HUES48 (cell line): ENCODE measurements at regions not wholly inside any gene's neighbourhood (a gene's known extent, or its start where the extent isn't known, plus 50 kb on each side); places are given as distances from the start of the nearest gene placed in this dataset.
"Not testable (repeated sequence)": the region's sequence is repeated elsewhere in the genome, so short reads cannot be mapped to it uniquely, and the experiment has no call there.

Experiments used
- H3K27ac ChIP-seq: one replicate; pipeline ENCODE4 v1.7.0; 2013; ENCODE audit warnings: low read depth, low read length, inconsistent platforms
- H3K27me3 ChIP-seq: 2 replicates; pipeline ENCODE4 v1.6.1; 2013; ENCODE audit warnings: mild to moderate bottlenecking, low read length; ENCODE audit not compliant: control insufficient read depth, insufficient read depth
- H3K36me3 ChIP-seq: 2 replicates; pipeline ENCODE4 v1.6.1; 2013; ENCODE audit warnings: low read length; ENCODE audit not compliant: control insufficient read depth, insufficient read depth
- H3K4me1 ChIP-seq: 2 replicates; pipeline ENCODE4 v1.6.1; 2013; ENCODE audit warnings: mild to moderate bottlenecking, low read length; ENCODE audit not compliant: control insufficient read depth, insufficient read depth
- H3K4me3 ChIP-seq: 2 replicates; pipeline ENCODE4 v1.5.1; 2013; ENCODE audit warnings: mild to moderate bottlenecking, low read depth, low read length
- H3K9ac ChIP-seq: 2 replicates; pipeline ENCODE4 v1.6.1; 2013; ENCODE audit warnings: mild to moderate bottlenecking, low read depth, low read length, moderate library complexity
- H3K9me3 ChIP-seq: 2 replicates; pipeline ENCODE4 v1.6.1; 2013; ENCODE audit warnings: low read length; ENCODE audit not compliant: control insufficient read depth, insufficient read depth

GRCh38 chr3:86772699-86773098, 218.2 kb downstream of the VGLL3 start:
- Histone ChIP-seq H3K9ac (no peak overlapping the region), H3K9me3 (no peaks in the 10 kb centered on the region), H3K4me1 (no peaks in the 10 kb centered on the region; the same call in 1 of the 2 replicates), H3K36me3 (no peaks in the 10 kb centered on the region), H3K27ac (no peak overlapping the region), H3K27me3 (no peaks in the 10 kb centered on the region), H3K4me3 (no peak overlapping the region)

- Histone ChIP-seq H3K4me3 (no peak overlapping the region), H3K36me3 (no peaks in the 10 kb centered on the region), H3K9ac (no peak overlapping the region), H3K4me1 (no peaks in the 10 kb centered on the region; the same call in 1 of the 2 replicates), H3K27me3 (no peaks in the 10 kb centered on the region), H3K9me3 (no peaks in the 10 kb centered on the region), H3K27ac (no peak overlapping the region)
These were observed 219.0 kb downstream of the VGLL3 start for GRCh38 chr3:86771741-86772512.

GRCh38 chr3:86766331-86766730, 224.6 kb downstream of the VGLL3 start:
- H3K27ac ChIP-seq, result no peak overlapping the region
- no peaks in the 10 kb centered on the region for H3K27me3 ChIP-seq
- no peak overlapping the region for H3K9ac ChIP-seq
- H3K4me1 ChIP-seq, result 0 out of 2 replicates have a peak, but pooled peaks cover 5% of the 10 kb centered on the region
- no peaks in the 10 kb centered on the region for H3K36me3 ChIP-seq
- no peak overlapping the region for H3K4me3 ChIP-seq
- no peaks in the 10 kb centered on the region for H3K9me3 ChIP-seq

- not testable (repeated sequence) for H3K9ac ChIP-seq, H3K4me3 ChIP-seq, H3K36me3 ChIP-seq, H3K27me3 ChIP-seq, H3K27ac ChIP-seq, H3K9me3 ChIP-seq, H3K4me1 ChIP-seq
These were observed 233.4 kb downstream of the VGLL3 start for GRCh38 chr3:86757322-86758179.

DNA sequence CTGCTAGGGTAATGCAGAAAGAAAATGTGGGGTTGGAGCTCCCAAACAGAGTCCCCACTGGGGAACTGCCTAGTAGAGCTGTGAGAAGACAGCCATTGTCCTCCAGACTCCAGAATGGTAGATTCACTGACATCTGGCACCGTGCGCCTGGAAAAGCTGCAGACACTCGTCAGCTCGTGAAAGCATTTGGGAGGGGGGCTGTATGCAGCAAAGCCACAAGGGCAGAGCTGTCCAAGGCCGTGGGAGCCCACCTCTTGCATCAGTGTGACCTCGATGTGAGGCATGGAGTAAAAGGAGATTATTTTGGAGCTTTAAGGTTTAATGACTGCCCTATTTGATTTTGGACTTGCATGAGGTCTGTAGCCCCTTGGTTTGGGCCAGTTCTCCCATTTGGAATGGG, 242.9 kb downstream of the VGLL3 start:
- no peaks in the 10 kb centered on the region for H3K27me3 ChIP-seq
- no peak overlapping the region for H3K9ac ChIP-seq
- H3K36me3 ChIP-seq, result no peaks in the 10 kb centered on the region
- no peak overlapping the region for H3K4me3 ChIP-seq
- H3K9me3 ChIP-seq, result no peaks in the 10 kb centered on the region
- no peaks in the 10 kb centered on the region for H3K4me1 ChIP-seq
- H3K27ac ChIP-seq, result no peak overlapping the region

GRCh38 chr3:86744051-86744450, 246.9 kb downstream of the VGLL3 start:
- H3K9me3 ChIP-seq, result no peaks in the 10 kb centered on the region

GRCh38 chr3:86743233-86743632, 247.7 kb downstream of the VGLL3 start:
- Histone ChIP-seq H3K4me1 (no peaks in the 10 kb centered on the region), H3K27me3 (no peaks in the 10 kb centered on the region), H3K27ac (no peak overlapping the region), H3K4me3 (no peak overlapping the region), H3K9ac (no peak overlapping the region), H3K9me3 (no peaks in the 10 kb centered on the region), H3K36me3 (no peaks in the 10 kb centered on the region)

More at GRCh38 chr3:86744051-86744450, 246.9 kb downstream of the VGLL3 start:
- Histone ChIP-seq H3K36me3 (no peaks in the 10 kb centered on the region), H3K9ac (no peak overlapping the region), H3K4me3 (no peak overlapping the region), H3K27ac (no peak overlapping the region), H3K4me1 (no peaks in the 10 kb centered on the region), H3K27me3 (no peaks in the 10 kb centered on the region)

- H3K36me3 ChIP-seq, result no peaks in the 10 kb centered on the region
- H3K9ac ChIP-seq, result no peak overlapping the region
- no peaks in the 10 kb centered on the region for H3K4me1 ChIP-seq
- H3K9me3 ChIP-seq, result no peaks in the 10 kb centered on the region
- H3K27ac ChIP-seq, result no peak overlapping the region
- no peaks in the 10 kb centered on the region for H3K27me3 ChIP-seq
- no peak overlapping the region for H3K4me3 ChIP-seq
These were observed 250.2 kb downstream of the VGLL3 start for GRCh38 chr3:86740751-86741150.

- H3K9ac ChIP-seq, result no peak overlapping the region
- no peak overlapping the region for H3K4me3 ChIP-seq
- no peaks in the 10 kb centered on the region for H3K36me3 ChIP-seq
- no peaks in the 10 kb centered on the region for H3K4me1 ChIP-seq
- no peaks in the 10 kb centered on the region for H3K9me3 ChIP-seq
- no peaks in the 10 kb centered on the region for H3K27me3 ChIP-seq
- no peak overlapping the region for H3K27ac ChIP-seq
These were observed 251.7 kb downstream of the VGLL3 start for GRCh38 chr3:86739244-86739643.

DNA sequence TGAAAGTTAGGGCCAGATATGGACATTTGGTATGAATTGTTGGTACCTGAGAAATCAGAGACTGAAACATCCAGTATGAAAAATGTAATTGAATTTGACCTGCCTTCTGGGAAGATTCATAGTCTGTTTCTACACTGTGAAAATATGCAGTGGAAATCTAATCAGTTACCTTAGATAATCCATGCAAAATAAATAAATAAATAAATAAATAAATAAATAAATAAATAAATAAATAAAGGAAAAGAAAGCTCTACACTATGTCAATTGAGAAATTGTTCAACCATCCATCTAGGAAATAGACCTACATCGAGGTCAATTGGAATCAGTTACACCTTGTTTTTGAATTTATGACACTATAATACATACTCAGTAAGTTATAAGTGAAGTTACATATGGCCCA, 252.3 kb downstream of the VGLL3 start:
- H3K9me3 ChIP-seq, result no peaks in the 10 kb centered on the region
- H3K9ac ChIP-seq, result no peak overlapping the region
- H3K4me1 ChIP-seq, result no peaks in the 10 kb centered on the region
- no peak overlapping the region for H3K4me3 ChIP-seq
- H3K27ac ChIP-seq, result no peak overlapping the region
- H3K27me3 ChIP-seq, result no peaks in the 10 kb centered on the region
- H3K36me3 ChIP-seq, result no peaks in the 10 kb centered on the region

GRCh38 chr3:86737517-86737916, 253.4 kb downstream of the VGLL3 start:
- H3K4me1 ChIP-seq, result no peaks in the 10 kb centered on the region
- no peaks in the 10 kb centered on the region for H3K27me3 ChIP-seq
- no peaks in the 10 kb centered on the region for H3K36me3 ChIP-seq
- no peak overlapping the region for H3K27ac ChIP-seq
- no peaks in the 10 kb centered on the region for H3K9me3 ChIP-seq
- no peak overlapping the region for H3K9ac ChIP-seq
- H3K4me3 ChIP-seq, result no peak overlapping the region
